Activated CD4-positive, alpha-beta T cell treated with anti-CD3 and anti-CD28 coated beads for 4 hours (primary cell): ENCODE measurements at regions not wholly inside any gene's neighbourhood (a gene's known extent, or its start where the extent isn't known, plus 50 kb on each side); places are given as distances from the start of the nearest gene placed in this dataset.
"Not testable (repeated sequence)": the region's sequence is repeated elsewhere in the genome, so short reads cannot be mapped to it uniquely, and the experiment has no call there.

Source experiments
- DNase-seq, 2 donors: peaks; one replicate each; pipeline ENCODE4 v3.0.0-alpha.2; 2020

GRCh38 chr2:225773148-225773547 lies 373.6 kb downstream of the NYAP2 start:
- no peak for DNase-seq

- DNase-seq: no peak
These were observed 372.2 kb downstream of the NYAP2 start for GRCh38 chr2:225771701-225772100.

- no peak for DNase-seq
These were observed 369.2 kb downstream of the NYAP2 start for GRCh38 chr2:225768741-225769140.

- DNase-seq: no peak
These were observed 366.9 kb downstream of the NYAP2 start for GRCh38 chr2:225766431-225766830.

- DNase-seq: no peak
These were observed 366.3 kb downstream of the NYAP2 start for GRCh38 chr2:225765820-225766219.

- DNase-seq: no peak
These were observed 364.8 kb downstream of the NYAP2 start for GRCh38 chr2:225764346-225764745.

GRCh38 chr2:225763711-225764110 lies 364.2 kb downstream of the NYAP2 start:
- no peak for DNase-seq

GRCh38 chr2:225761396-225761795 lies 361.9 kb downstream of the NYAP2 start:
- DNase-seq: no peak

- no peak for DNase-seq
These were observed 357.7 kb downstream of the NYAP2 start for GRCh38 chr2:225757248-225757647.

- no peak for DNase-seq
These were observed 356.7 kb downstream of the NYAP2 start for GRCh38 chr2:225756198-225756597.

- DNase-seq: no peak
These were observed 349.1 kb downstream of the NYAP2 start for GRCh38 chr2:225748609-225749008.

- DNase-seq: not testable (repeated sequence)
These were observed 344.5 kb downstream of the NYAP2 start for GRCh38 chr2:225743996-225744395.

GRCh38 chr2:225742487-225742886 lies 343.0 kb downstream of the NYAP2 start:
- no peak for DNase-seq

GRCh38 chr2:225740086-225740485 lies 340.6 kb downstream of the NYAP2 start:
- no peak for DNase-seq

GRCh38 chr2:225739328-225739727 lies 339.8 kb downstream of the NYAP2 start:
- DNase-seq: no peak

- DNase-seq: no peak
These were observed 339.2 kb downstream of the NYAP2 start for GRCh38 chr2:225738735-225739134.

- DNase-seq: no peak
These were observed 338.0 kb downstream of the NYAP2 start for GRCh38 chr2:225737556-225737955.

- no peak for DNase-seq
These were observed 336.3 kb downstream of the NYAP2 start for GRCh38 chr2:225735844-225736243.

GRCh38 chr2:225725726-225726125 lies 326.2 kb downstream of the NYAP2 start:
- DNase-seq: no peak
